ENCODE measurements at regions not wholly inside any gene's neighbourhood (a gene's known extent, or its start where the extent isn't known, plus 50 kb on each side); places are given as distances from the start of the nearest gene placed in this dataset.
A peak's percentile ranks its signal among the peaks of the same experiment; 100 is the strongest.
"Not testable (repeated sequence)": the region's sequence is repeated elsewhere in the genome, so short reads cannot be mapped to it uniquely, and the experiment has no call there.

DNA sequence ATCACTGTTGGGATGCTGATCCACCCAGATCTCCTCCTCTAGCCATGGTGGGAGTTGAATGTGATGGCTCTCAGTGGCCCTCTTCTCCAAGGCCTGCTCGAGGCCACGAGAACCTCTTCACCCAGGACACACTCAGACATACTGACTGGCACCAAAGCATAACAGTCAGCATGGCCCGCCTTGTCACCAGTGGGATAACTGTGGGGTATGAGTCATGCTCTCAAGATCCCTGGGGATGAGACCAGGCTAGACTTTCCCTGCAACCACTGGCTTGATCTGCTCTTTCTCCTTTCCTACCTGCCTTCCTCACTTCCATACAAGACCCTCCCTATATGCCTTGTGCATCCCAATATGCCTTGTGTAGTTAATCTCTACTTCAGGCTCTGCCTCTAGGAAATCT, 66.8 kb downstream of the RIN2 start:
- DNase-seq: no peak
- H3K4me3 Mint-ChIP-seq: no peak overlapping the region
- H3K36me3 Mint-ChIP-seq (ENCODE audit: insufficient read depth): no peaks in the 10 kb centered on the region

DNA sequence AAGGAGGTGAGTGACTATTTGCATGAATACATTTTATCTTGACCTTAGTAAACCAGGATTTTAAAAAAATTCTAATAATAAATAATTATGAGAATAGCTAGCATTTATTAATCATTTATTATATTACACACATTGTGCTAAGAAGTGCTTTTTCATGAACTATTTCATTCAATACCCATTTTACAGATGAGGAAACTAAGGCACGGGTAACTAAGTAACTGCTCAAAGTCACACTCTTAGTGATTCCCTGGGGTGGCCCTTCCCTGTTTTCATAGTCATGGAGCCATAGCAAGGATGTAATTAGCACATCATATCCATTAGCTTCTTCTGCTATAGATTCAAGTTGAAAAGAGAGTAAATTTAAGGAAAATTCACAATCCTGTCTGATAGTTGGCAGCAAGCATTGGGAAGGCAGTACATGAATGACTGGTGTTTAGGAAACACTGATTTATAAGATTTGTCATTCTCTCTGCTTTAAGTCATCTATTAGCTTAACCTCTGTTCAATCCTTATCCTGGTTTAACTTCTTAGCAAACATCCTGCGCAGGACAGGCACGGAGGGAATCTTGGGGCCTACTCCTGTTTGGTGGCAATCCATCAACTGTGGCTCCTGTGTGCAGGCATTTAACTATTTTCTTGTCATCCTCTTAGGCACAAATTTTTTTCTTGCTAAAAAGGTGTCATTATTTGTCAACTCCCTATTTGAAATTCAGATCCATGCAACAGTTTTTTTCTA, 68.3 kb downstream of the RIN2 start:
- ATAC-seq (no peak), DNase-seq (no peak)
- Mint-ChIP-seq H3K36me3 (ENCODE audit: insufficient read depth) (no peaks in the 10 kb centered on the region), H3K9me3 (no peaks in the 10 kb centered on the region), H3K4me1 (ENCODE audit: low read depth) (peaks cover 15% of the 10 kb centered on the region), H3K27me3 (ENCODE audit: low read depth) (no peaks in the 10 kb centered on the region), H3K4me3 (no peak overlapping the region)

More for the DNA sequence above, 66.8 kb downstream of the RIN2 start:
- Mint-ChIP-seq H3K9me3 (no peaks in the 10 kb centered on the region), H3K27me3 (ENCODE audit: low read depth) (no peaks in the 10 kb centered on the region), H3K4me1 (ENCODE audit: low read depth) (peaks cover 15% of the 10 kb centered on the region)
- no peak for ATAC-seq

DNA sequence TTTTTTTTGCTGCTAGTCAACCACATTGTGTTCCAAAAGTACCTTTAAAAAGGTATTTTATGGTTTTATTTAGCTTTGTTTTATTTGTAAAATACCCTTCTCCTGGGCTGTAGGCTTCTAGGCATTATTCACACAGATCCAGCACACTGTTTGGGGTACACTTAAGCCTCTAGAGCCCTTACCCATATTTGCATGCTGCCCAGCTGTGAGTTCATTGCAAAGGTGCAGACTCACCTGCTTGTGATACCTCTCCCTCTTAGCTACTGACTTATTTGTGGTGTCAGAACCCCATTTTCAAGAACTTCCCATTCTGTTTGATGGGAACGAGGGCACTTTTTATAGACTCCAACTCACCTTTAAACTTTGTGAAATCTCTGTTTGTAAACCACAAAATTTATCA, 69.8 kb downstream of the RIN2 start:
- no peaks in the 10 kb centered on the region for H3K36me3 Mint-ChIP-seq (ENCODE audit: insufficient read depth)
- no peak overlapping the region for H3K4me3 Mint-ChIP-seq
- no peak for DNase-seq
- ATAC-seq: no peak
- H3K4me1 Mint-ChIP-seq (ENCODE audit: low read depth): peaks cover 15% of the 10 kb centered on the region
- H3K27me3 Mint-ChIP-seq (ENCODE audit: low read depth): peaks cover 3% of the 10 kb centered on the region
- H3K9me3 Mint-ChIP-seq: no peaks in the 10 kb centered on the region

DNA sequence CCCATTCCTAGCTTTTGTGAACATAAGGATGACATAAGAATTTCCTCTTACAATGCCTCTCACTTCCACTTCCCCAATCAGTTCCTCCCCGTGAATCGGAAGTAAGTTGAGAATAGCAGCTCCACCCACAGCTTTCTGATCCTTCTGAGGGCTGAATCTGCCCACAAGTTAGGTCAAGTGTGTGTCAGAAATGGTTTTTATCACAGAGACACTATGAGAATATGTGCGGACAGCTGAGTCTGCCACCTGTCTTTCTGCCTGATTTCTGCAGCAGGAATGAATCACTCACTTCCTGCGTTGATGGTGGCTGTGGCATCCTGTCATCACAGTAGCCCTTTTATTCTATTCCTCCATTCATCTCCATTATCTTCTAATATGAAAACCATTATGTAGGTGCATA, 70.2 kb downstream of the RIN2 start:
- ATAC-seq (peak; percentile 79), DNase-seq (no peak)
- H3K9me3 Mint-ChIP-seq: no peaks in the 10 kb centered on the region
- no peak overlapping the region for H3K4me3 Mint-ChIP-seq
- no peaks in the 10 kb centered on the region for H3K36me3 Mint-ChIP-seq (ENCODE audit: insufficient read depth)
- peaks cover 3% of the 10 kb centered on the region for H3K27me3 Mint-ChIP-seq (ENCODE audit: low read depth)
- H3K4me1 Mint-ChIP-seq (ENCODE audit: low read depth): peaks cover 15% of the 10 kb centered on the region

DNA sequence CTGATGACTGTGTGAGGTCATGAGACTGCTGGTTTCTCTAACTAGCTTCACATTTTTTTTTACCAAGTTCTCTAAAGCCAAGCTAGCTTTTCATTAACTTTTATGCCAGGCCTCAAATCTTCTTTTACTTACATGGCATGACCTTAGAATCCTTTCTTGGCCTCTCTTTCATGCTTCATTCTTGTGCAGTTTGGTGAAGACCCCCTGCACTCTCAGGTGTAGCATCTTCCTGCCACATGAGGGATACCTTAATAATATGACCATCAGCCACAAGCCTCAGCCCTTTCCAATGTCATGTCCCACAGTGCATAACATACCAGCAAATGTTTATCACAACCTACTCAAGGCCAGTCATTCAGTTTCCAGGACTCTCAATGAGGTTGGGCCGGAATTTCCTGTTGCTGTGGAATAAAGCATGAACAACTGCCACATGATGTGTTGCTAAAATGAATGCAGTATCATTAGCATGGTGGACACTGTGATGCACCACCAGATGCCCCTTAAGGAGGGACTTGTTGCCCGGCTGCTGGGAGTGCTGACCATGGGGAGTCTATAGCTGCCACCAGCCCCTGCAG, 72.2 kb downstream of the RIN2 start:
- ATAC-seq (no peak), DNase-seq (no peak)
- Mint-ChIP-seq H3K9me3 (no peaks in the 10 kb centered on the region), H3K4me1 (ENCODE audit: low read depth) (peaks cover 15% of the 10 kb centered on the region), H3K4me3 (no peak overlapping the region), H3K27me3 (ENCODE audit: low read depth) (peaks cover 8% of the 10 kb centered on the region), H3K36me3 (ENCODE audit: insufficient read depth) (no peaks in the 10 kb centered on the region)

DNA sequence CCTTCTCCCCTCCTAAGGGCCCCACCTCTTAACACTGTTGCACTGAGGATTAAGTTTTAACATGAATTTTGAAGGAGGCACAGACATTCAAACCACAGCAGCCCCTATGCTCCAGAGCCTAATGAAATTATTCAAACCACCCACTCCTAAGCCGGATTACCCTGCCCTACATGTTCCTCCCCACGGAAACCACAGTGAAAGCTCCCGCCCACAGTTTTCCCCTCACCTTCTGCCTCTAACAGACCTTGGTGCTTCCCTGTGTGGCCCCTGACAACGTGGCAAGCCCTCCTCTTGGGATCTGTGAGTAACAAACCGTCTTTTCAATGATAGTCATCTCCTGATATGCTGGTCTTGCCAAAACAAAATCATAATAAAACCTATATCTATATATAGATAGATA, 74.8 kb downstream of the RIN2 start:
- Mint-ChIP-seq H3K36me3 (ENCODE audit: insufficient read depth) (no peaks in the 10 kb centered on the region), H3K4me1 (ENCODE audit: low read depth) (peaks cover 14% of the 10 kb centered on the region), H3K9me3 (no peaks in the 10 kb centered on the region), H3K4me3 (no peak overlapping the region), H3K27me3 (ENCODE audit: low read depth) (peaks cover 8% of the 10 kb centered on the region)
- no peak for DNase-seq
- ATAC-seq: peak in 1 of 2 donors; percentile 60

DNA sequence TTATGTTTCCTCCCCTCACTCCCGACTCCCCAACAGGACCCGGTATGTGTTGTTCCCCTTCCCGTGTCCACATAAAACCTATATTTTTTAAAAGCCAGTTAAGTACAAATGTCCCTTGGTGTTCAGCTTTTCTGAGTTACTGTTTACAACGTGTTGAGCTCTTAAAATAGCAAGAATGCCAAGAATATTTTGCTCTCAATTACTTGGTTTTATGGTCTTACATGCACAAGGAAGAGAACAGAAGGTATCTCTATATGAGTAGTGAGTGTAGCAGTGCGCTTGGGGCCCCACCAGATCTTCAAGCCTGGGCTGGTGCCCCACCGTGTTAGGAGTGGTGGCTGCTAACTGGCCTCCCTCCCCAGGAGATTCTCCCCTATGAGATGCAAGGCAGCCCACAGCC, 75.3 kb downstream of the RIN2 start:
- no peak for ATAC-seq
- DNase-seq: no peak
- Mint-ChIP-seq H3K27me3 (ENCODE audit: low read depth) (peaks cover 8% of the 10 kb centered on the region), H3K4me3 (no peak overlapping the region), H3K9me3 (no peaks in the 10 kb centered on the region), H3K4me1 (ENCODE audit: low read depth) (peaks cover 9% of the 10 kb centered on the region), H3K36me3 (ENCODE audit: insufficient read depth) (no peaks in the 10 kb centered on the region)

DNA sequence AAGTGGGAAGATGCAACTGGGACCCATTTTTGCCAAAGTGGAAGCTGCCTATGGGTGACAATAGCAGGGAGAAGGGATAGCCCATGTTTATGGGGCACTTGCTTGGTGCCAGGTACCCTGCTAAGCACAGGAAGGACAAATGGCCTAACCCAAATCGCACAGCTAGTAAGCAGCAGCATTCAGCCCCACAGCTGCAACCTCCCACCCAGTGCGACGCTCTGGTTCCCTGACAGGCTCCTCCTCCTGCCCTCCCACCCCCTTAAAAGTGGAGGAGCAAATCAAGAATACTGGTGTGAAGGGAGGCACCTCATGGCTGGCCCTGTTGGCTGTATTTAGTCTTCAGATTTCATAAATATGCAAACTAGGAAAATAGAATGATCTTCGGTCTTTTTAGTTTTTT, 76.2 kb downstream of the RIN2 start:
- Mint-ChIP-seq H3K9me3 (no peaks in the 10 kb centered on the region), H3K4me3 (no peak overlapping the region), H3K4me1 (ENCODE audit: low read depth) (no peaks in the 10 kb centered on the region), H3K36me3 (ENCODE audit: insufficient read depth) (no peaks in the 10 kb centered on the region), H3K27me3 (ENCODE audit: low read depth) (peaks cover 8% of the 10 kb centered on the region)
- ATAC-seq: no peak
- DNase-seq: no peak

DNA sequence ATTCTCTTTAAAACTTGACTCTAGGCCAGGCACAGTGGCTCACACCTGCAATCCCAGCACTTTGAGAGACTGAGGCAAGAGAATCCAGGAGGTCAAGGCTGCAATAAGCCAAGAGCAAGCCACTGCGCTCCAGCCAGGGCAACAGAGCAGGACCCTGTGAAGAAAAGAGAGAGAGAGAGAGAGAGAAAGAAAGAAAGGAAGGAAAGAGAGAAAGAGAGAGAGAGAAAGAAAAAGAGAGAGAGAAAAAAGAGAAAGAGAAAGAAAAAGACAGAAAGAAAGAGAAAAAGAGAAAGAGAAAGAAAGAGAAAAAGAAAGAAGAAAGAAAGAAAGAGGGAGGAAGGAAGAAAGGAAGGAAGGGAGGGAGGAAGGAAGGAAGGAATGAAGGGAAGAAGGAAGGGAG, 76.7 kb downstream of the RIN2 start:
- ATAC-seq (no peak), DNase-seq (no peak)
- Mint-ChIP-seq H3K4me3 (no peak overlapping the region), H3K27me3 (ENCODE audit: low read depth) (peaks cover 8% of the 10 kb centered on the region), H3K36me3 (ENCODE audit: insufficient read depth) (no peaks in the 10 kb centered on the region), H3K9me3 (no peaks in the 10 kb centered on the region), H3K4me1 (ENCODE audit: low read depth) (no peaks in the 10 kb centered on the region)

DNA sequence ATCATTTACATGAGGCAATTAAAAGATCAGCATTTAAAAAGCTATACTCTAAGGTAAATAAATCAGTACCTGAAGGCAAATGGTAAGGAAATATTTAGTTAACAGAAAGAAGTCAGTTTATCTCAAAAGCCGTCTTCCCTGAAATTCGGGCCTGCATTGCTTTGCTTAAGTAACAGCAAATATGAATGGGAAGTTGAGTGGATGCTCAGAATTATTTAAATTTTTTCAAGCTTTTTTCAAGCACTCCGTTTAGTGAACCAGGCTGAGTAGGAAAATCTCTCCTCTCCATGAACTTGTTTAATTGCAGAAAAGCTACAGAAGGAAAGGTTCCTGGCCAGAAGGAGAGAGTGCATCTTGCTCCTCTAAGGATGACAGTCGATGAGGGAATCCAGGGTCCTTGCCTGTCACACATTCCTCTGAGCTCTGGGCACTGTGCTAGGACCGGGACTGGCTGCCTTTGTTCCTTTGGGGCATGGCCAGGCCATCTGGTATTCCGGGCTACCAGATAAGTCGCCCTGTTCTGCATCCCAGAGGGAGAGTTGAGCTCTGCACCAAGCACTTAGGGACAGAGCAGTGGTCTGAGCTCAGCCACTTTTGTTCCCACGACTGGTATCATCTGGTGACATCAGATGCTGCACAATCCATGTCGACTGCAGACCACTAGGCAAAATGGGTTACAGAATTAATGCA, 77.6 kb downstream of the RIN2 start:
- Mint-ChIP-seq H3K4me1 (ENCODE audit: low read depth) (no peaks in the 10 kb centered on the region), H3K36me3 (ENCODE audit: insufficient read depth) (no peaks in the 10 kb centered on the region), H3K27me3 (ENCODE audit: low read depth) (peaks cover 8% of the 10 kb centered on the region), H3K4me3 (no peak overlapping the region), H3K9me3 (no peaks in the 10 kb centered on the region)
- DNase-seq (no peak), ATAC-seq (no peak)

DNA sequence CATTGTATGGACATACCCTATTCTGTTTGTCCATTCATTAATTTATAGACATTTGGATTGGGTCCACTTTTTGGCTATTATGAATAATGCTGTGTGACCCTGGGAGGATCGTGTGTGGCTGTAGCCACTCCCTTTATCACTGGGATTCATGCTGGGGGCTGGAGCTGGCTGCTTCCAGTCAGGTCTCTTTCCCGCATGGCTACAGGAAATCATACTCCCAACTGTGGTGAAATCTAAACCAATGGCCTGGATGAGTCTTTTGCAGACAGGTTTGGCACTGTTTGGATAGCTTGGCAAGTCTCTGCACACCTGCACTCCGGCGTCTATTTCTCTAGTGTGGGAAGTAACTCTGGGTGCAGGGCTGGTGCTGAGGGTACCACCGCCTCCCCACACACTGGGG, 80.4 kb downstream of the RIN2 start:
- Mint-ChIP-seq H3K4me1 (ENCODE audit: low read depth) (no peaks in the 10 kb centered on the region), H3K9me3 (peaks cover 3% of the 10 kb centered on the region), H3K36me3 (ENCODE audit: insufficient read depth) (no peaks in the 10 kb centered on the region), H3K27me3 (ENCODE audit: low read depth) (peaks cover 8% of the 10 kb centered on the region), H3K4me3 (no peak overlapping the region)
- no peak for DNase-seq
- no peak for ATAC-seq

DNA sequence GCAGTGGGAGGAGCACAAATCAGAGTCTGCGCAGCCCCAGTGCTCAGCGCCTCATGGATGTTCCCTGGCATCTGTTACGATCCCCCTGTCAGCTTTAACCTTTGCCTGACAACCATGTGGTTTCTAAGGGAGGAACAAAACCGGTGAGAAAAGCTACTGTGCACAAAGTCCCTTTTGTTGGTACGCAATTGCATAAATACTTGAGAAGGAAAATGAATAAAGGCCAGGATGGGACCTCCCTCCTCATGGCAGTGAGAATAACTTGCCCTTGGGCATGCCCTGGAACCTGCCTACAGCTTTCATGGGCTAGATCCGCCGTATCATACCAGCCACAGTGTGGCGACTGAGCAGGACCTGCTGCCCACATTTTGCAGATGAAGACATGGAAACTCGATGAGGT, 81.0 kb downstream of the RIN2 start:
- ATAC-seq (no peak), DNase-seq (no peak)
- Mint-ChIP-seq H3K36me3 (ENCODE audit: insufficient read depth) (no peaks in the 10 kb centered on the region), H3K27me3 (ENCODE audit: low read depth) (peaks cover 2% of the 10 kb centered on the region), H3K9me3 (peaks cover 3% of the 10 kb centered on the region), H3K4me1 (ENCODE audit: low read depth) (no peaks in the 10 kb centered on the region), H3K4me3 (no peak overlapping the region)

DNA sequence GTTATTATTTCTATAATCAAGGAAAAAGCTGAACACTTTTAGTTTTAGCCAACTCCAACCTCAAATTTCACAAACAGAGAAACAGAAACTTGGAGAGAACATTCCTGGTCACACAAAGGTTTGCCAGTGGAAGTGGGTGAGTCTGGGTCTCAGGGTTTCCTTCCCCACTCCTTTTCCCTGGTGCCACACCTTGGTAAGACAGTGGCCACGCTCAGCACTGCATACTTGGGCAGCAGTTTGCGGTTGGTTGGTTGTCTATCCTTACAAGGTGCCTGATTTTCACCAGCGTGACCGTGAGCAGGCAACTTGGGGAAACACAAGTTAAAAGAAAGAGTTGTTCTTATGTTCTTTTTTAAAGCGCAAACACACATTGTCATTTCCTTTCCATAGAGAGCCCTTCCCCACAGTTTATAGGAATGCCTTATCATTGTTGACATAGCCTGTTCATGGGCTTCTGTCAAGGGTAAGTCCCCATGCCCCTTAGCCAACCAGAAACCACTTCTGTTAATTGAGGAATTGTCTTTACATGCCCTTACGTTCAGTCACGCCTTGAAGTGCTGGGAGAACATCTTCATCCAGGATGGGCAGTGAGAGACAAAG, 82.2 kb downstream of the RIN2 start:
- H3K4me3 Mint-ChIP-seq: no peak overlapping the region
- no peaks in the 10 kb centered on the region for H3K4me1 Mint-ChIP-seq (ENCODE audit: low read depth)
- H3K36me3 Mint-ChIP-seq (ENCODE audit: insufficient read depth): no peaks in the 10 kb centered on the region
- ATAC-seq (no peak), DNase-seq (no peak)
- H3K9me3 Mint-ChIP-seq: peaks cover 3% of the 10 kb centered on the region
- peaks cover 3% of the 10 kb centered on the region for H3K27me3 Mint-ChIP-seq (ENCODE audit: low read depth)

DNA sequence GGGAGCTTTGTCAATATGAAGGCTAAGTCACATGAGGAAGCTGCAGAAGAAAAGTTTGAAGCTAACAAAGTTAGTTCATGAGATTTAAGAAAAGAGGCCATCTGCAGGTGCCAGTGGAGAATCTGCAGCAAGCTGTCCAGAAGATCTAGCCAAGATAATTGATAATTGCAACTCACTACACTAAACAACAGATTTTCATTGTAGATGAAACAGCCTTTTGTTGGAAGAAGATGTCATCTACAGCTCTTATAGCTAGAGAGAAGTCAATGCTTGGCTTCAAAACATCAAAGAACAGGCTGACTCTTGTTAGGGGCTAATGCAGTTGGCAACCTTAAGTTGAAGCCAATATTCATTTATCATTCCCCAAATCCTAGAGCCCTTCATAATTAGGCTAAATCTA, 83.7 kb downstream of the RIN2 start:
- no peaks in the 10 kb centered on the region for H3K36me3 Mint-ChIP-seq (ENCODE audit: insufficient read depth)
- no peak overlapping the region for H3K4me3 Mint-ChIP-seq
- H3K9me3 Mint-ChIP-seq: peaks cover 3% of the 10 kb centered on the region
- H3K27me3 Mint-ChIP-seq (ENCODE audit: low read depth): peaks cover 4% of the 10 kb centered on the region
- DNase-seq: no peak
- H3K4me1 Mint-ChIP-seq (ENCODE audit: low read depth): no peaks in the 10 kb centered on the region
- ATAC-seq: no peak

DNA sequence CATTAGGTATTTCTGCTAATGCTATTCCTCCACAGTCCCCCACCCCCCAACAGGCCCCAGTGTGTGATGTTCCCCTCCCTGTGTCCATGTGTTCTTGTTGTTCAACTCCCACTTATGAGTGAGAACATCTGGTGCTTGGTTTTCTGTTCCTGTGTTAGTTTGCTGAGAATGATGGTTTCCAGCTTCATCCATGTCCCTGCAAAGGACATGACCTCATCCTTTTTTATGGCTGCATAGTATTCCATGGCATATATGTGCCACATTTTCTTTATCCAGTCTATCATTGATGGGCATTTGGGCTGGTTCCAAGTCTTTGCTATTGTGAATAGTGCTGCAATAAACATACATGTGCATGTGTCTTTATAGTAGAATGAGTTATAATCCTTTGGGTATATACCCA, 86.8 kb downstream of the RIN2 start:
- not testable (repeated sequence) for H3K27me3 Mint-ChIP-seq (ENCODE audit: low read depth); DNase-seq; H3K4me3 Mint-ChIP-seq; H3K4me1 Mint-ChIP-seq (ENCODE audit: low read depth); H3K36me3 Mint-ChIP-seq (ENCODE audit: insufficient read depth); ATAC-seq; H3K9me3 Mint-ChIP-seq
